HepG2 (cell line): ENCODE measurements at regions not wholly inside any gene's neighbourhood (a gene's known extent, or its start where the extent isn't known, plus 50 kb on each side); places are given as distances from the start of the nearest gene placed in this dataset.

Source experiments
- ATAC-seq: fragments of 200-7000 bp; cut with Tn5 transposase; 3 replicates; pipeline ENCODE4 v1.9.1; 2020; ENCODE audit warnings: mild to moderate bottlenecking, moderate library complexity
- BruUV-seq: library from RNA; stranded (reverse); fragments of 400-500 nt; replicated peaks from 2 replicates; lab custom pipeline; 2021; lab: Mats Ljungman, UMichigan
- CTCF ChIA-PET: fragments of 300-600 bp; formaldehyde crosslinking; extraction: SDS; loops from one replicate; lab custom pipeline; 2021; ENCODE audit warnings: low total read pairs, inconsistent platforms, low intra/inter-chr PET ratio; lab: Yijun Ruan, JAX
- POLR2A ChIA-PET: fragments of 350-600 bp; sonication (Branson Sonifier 250); formaldehyde crosslinking; loops from one replicate; lab custom pipeline; 2020; ENCODE audit warnings: antibody characterized with exemption, inconsistent platforms; lab: Yijun Ruan, JAX
- DNase-seq: peaks from one replicate; pipeline ENCODE4 v3.0.0-alpha.2; 2015; ENCODE audit warnings: low spot score
- FAIRE-seq: peaks from 3 replicates; lab custom pipeline; 2011; peaks lifted over from hg19 to GRCh38; lab: Jason Lieb, UNC
- H2AFZ ChIP-seq: one replicate; pipeline ENCODE4 v1.6.1; 2011; ENCODE audit warnings: low read length, inconsistent platforms
- H3K27ac ChIP-seq: fragments of 300-600 bp; 3 replicates; pipeline ENCODE4 v1.8.0; 2011; ENCODE audit warnings: mixed run types, mild to moderate bottlenecking, mixed read lengths, low read length, inconsistent platforms; ENCODE audit not compliant: insufficient read depth; ENCODE audit errors: extremely low read length
- H3K27me3 ChIP-seq, 2 experiments: fragments of 200-600 bp in 1 of 2; 2 replicates in 1 of 2; 3 replicates in 1 of 2; pipeline versions ENCODE4 v1.6.0 to v1.8.0; 2011; ENCODE audit warnings: low read length in 2 of 2, mild to moderate bottlenecking in 2 of 2, moderate library complexity in 2 of 2, inconsistent platforms in 1 of 2; ENCODE audit not compliant: insufficient read depth in 2 of 2, control insufficient read depth in 1 of 2
- H3K36me3 ChIP-seq, 2 experiments: fragments of 200-600 bp in 1 of 2; replicated peaks in 1 of 2; 2 replicates in 1 of 2; 3 replicates in 1 of 2; pipeline versions ENCODE4 v1.5.1 to v1.8.0; 2011; ENCODE audit warnings: low read length in 2 of 2, inconsistent platforms in 1 of 2; ENCODE audit not compliant: insufficient read depth in 2 of 2, control insufficient read depth in 1 of 2
- H3K4me1 ChIP-seq: 2 replicates; pipeline ENCODE4 v1.5.1; 2012; ENCODE audit warnings: low read length, inconsistent platforms; ENCODE audit not compliant: insufficient read depth
- H3K4me2 ChIP-seq: 2 replicates; pipeline ENCODE4 v1.6.0; 2011; ENCODE audit warnings: low read depth, low read length, inconsistent platforms
- H3K4me3 ChIP-seq, 3 experiments: fragments of 200-600 bp in 1 of 3; sonication (generic), shearing (Covaris generic) in 1 of 3; replicated peaks in 1 of 3; 2 replicates each; pipeline ENCODE4 v1.5.1; 2011 to 2016; ENCODE audit warnings: low read length in 3 of 3, inconsistent platforms in 2 of 3, low read depth in 2 of 3, mild to moderate bottlenecking in 2 of 3, control low read depth in 1 of 3, mixed read lengths in 1 of 3; ENCODE audit not compliant: insufficient read depth in 1 of 3
- H3K79me2 ChIP-seq: one replicate; pipeline ENCODE4 v1.6.1; 2011; ENCODE audit warnings: low read length, inconsistent platforms; ENCODE audit not compliant: insufficient read depth
- H3K9ac ChIP-seq: 2 replicates; pipeline ENCODE4 v1.6.0; 2011; ENCODE audit warnings: mild to moderate bottlenecking, low read depth, low read length, inconsistent platforms; ENCODE audit not compliant: insufficient read depth
- H3K9me3 ChIP-seq: 2 replicates; pipeline ENCODE4 v1.5.1; 2012; ENCODE audit warnings: mild to moderate bottlenecking, low read length
- H4K20me1 ChIP-seq: 2 replicates; pipeline ENCODE4 v1.6.0; 2011; ENCODE audit warnings: inconsistent platforms, mild to moderate bottlenecking, low read length, moderate library complexity; ENCODE audit not compliant: insufficient read depth
- MAFF ChIP-seq: IDR thresholded peaks from 2 replicates; pipeline ENCODE4 v1.6.1; 2011; ENCODE audit warnings: low read depth, low read length, improper control_type of control experiment
- MAFK ChIP-seq, 2 experiments: IDR thresholded peaks in 1 of 2; conservative IDR thresholded peaks in 1 of 2; 2 replicates each; pipeline ENCODE4 v1.6.1; 2011; ENCODE audit warnings: improper control_type of control experiment in 2 of 2, low read length in 2 of 2
- MEIS1 ChIP-seq: sonication (generic); formaldehyde crosslinking; IDR thresholded peaks from 2 replicates; pipeline ENCODE4 v1.9.0; 2021; ENCODE audit warnings: mild to moderate bottlenecking, missing genetic modification reagents, moderate library complexity, borderline replicate concordance
- TOE1 ChIP-seq: sonication (generic); formaldehyde crosslinking; IDR thresholded peaks from 2 replicates; pipeline ENCODE4 v1.4.0; 2020; ENCODE audit warnings: mild to moderate bottlenecking, missing genetic modification reagents
- ZNF766 ChIP-seq: sonication (generic); formaldehyde crosslinking; IDR thresholded peaks from 2 replicates; pipeline ENCODE4 v1.5.0; 2020; ENCODE audit warnings: missing genetic modification reagents, borderline replicate concordance
- WGBS: methylation state at CpG from one replicate; pipeline ENCODE4 v1.1.6; 2017; ENCODE audit warnings: low lambda C conversion rate; 5-methylcytosine and 5-hydroxymethylcytosine counted together
- in situ Hi-C: cut with HindIII; loops from 2 replicates; pipeline ENCODE4 v1.10.0; 2017; ENCODE audit warnings: low pct_unique_long_range_greater_than_20kb; ENCODE audit not compliant: extremely low pct_ligation_motif_present
- intact Hi-C: fragments of 100-400 bp; cut with micrococcal nuclease; formaldehyde crosslinking; loops from one replicate; pipeline ENCODE4 v1.10.0; 2022; ENCODE audit not compliant: unreplicated experiment
- TF ChIP-seq, protein P1 (sequence below): sonication (generic); formaldehyde crosslinking; IDR thresholded peaks from 2 replicates; pipeline ENCODE4; 2020; ENCODE audit warnings: missing genetic modification reagents, mild to moderate bottlenecking, borderline replicate concordance
- TF ChIP-seq, protein P2 (sequence below): sonication (generic); formaldehyde crosslinking; IDR thresholded peaks from 2 replicates; pipeline ENCODE4 v1.9.0; 2021; ENCODE audit warnings: mild to moderate bottlenecking, missing genetic modification reagents

DNA sequence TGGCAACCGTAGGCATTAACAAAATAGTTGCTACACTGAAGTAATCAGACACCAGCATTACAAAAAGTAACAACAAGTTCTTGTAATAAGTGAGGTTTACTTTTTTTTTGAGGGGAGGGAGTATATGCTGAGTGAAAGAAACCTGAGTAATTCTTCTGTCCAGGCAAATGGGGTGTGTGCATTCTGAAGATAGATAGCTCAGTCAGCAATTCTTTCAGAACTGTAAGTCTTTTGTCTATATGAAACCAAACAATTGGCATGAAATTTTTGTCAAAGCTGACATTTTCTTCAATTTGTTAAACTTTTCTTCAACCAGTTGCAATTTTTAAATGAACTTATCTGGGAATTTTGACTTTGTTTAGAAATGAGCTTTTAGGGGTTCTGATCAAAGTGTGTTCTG, 208.1 kb upstream of the THSD7B start:
- Histone ChIP-seq H3K79me2 (no peaks in the 10 kb centered on the region), H3K4me2 (no peak overlapping the region), H3K27me3 (no peaks in the 10 kb centered on the region), H4K20me1 (no peaks in the 10 kb centered on the region), H3K4me3 (no peak overlapping the region), H3K27ac (no peak overlapping the region), H2AFZ (no peak overlapping the region), H3K9ac (no peak overlapping the region), H3K4me1 (no peaks in the 10 kb centered on the region), H3K9me3 (no peaks in the 10 kb centered on the region), H3K36me3 (no peaks in the 10 kb centered on the region)
- BruUV-seq, result no TSS peak
- TF ChIP-seq TOE1 (CRISPR knock-in tag), result no peak
- TF ChIP-seq MAFK (conservative IDR thresholded peaks at IDR 0.05 in 1 of 2, IDR thresholded peaks at IDR 0.05 in 1 of 2; ENCODE audit: low read length in 2 of 2), result peak; percentile 60 to 82
- no peak for TF ChIP-seq ZNF766 (CRISPR knock-in tag)
- peak; percentile 78 for TF ChIP-seq MAFF
- 3% methylated on average over 1 of the region's 1 CpG for WGBS
- ChIA-PET CTCF (no interaction called here), POLR2A (no interaction called here)
- FAIRE-seq (no peak), ATAC-seq (no peak), DNase-seq (no peak)
- in situ Hi-C loops (no loop called here), intact Hi-C loops (no loop called here)

DNA sequence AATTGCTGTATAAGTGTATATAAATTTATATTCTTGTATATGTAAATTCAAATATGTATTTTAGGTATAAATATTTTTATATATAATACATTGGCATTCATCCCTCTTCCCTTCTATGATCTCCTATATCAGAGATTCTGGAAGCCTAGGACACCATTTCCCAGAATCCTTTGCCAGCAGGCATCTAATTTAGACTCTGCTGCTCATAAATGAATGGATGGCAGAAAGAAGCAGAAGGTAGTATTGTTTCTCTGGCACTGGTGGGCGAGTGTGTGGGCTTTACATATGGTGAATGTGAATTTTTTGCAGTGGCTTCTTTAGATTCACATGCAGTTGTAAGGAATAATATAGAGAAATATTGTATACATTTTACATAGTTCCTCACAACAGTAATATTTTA, 215.2 kb upstream of the THSD7B start:
- Histone ChIP-seq H3K27me3 (no peaks in the 10 kb centered on the region), H4K20me1 (no peaks in the 10 kb centered on the region), H3K9ac (no peak overlapping the region), H3K9me3 (no peaks in the 10 kb centered on the region), H3K27ac (no peak overlapping the region), H3K79me2 (no peaks in the 10 kb centered on the region), H3K36me3 (no peaks in the 10 kb centered on the region), H3K4me3 (no peak overlapping the region), H3K4me2 (no peak overlapping the region), H3K4me1 (no peaks in the 10 kb centered on the region), H2AFZ (no peak overlapping the region)
- POLR2A ChIA-PET, result no interaction called here
- intact Hi-C loops (no loop called here), in situ Hi-C loops (no loop called here)
- WGBS, result 2% methylated on average over 1 of the region's 1 CpG
- FAIRE-seq (no peak), ATAC-seq (no peak), DNase-seq (no peak)
- CTCF ChIA-PET, result no interaction called here
- no TSS peak for BruUV-seq
- TF ChIP-seq, protein P1, sequence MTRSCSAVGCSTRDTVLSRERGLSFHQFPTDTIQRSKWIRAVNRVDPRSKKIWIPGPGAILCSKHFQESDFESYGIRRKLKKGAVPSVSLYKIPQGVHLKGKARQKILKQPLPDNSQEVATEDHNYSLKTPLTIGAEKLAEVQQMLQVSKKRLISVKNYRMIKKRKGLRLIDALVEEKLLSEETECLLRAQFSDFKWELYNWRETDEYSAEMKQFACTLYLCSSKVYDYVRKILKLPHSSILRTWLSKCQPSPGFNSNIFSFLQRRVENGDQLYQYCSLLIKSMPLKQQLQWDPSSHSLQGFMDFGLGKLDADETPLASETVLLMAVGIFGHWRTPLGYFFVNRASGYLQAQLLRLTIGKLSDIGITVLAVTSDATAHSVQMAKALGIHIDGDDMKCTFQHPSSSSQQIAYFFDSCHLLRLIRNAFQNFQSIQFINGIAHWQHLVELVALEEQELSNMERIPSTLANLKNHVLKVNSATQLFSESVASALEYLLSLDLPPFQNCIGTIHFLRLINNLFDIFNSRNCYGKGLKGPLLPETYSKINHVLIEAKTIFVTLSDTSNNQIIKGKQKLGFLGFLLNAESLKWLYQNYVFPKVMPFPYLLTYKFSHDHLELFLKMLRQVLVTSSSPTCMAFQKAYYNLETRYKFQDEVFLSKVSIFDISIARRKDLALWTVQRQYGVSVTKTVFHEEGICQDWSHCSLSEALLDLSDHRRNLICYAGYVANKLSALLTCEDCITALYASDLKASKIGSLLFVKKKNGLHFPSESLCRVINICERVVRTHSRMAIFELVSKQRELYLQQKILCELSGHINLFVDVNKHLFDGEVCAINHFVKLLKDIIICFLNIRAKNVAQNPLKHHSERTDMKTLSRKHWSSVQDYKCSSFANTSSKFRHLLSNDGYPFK (CRISPR knock-in tag), result no peak
- TF ChIP-seq, protein P2, sequence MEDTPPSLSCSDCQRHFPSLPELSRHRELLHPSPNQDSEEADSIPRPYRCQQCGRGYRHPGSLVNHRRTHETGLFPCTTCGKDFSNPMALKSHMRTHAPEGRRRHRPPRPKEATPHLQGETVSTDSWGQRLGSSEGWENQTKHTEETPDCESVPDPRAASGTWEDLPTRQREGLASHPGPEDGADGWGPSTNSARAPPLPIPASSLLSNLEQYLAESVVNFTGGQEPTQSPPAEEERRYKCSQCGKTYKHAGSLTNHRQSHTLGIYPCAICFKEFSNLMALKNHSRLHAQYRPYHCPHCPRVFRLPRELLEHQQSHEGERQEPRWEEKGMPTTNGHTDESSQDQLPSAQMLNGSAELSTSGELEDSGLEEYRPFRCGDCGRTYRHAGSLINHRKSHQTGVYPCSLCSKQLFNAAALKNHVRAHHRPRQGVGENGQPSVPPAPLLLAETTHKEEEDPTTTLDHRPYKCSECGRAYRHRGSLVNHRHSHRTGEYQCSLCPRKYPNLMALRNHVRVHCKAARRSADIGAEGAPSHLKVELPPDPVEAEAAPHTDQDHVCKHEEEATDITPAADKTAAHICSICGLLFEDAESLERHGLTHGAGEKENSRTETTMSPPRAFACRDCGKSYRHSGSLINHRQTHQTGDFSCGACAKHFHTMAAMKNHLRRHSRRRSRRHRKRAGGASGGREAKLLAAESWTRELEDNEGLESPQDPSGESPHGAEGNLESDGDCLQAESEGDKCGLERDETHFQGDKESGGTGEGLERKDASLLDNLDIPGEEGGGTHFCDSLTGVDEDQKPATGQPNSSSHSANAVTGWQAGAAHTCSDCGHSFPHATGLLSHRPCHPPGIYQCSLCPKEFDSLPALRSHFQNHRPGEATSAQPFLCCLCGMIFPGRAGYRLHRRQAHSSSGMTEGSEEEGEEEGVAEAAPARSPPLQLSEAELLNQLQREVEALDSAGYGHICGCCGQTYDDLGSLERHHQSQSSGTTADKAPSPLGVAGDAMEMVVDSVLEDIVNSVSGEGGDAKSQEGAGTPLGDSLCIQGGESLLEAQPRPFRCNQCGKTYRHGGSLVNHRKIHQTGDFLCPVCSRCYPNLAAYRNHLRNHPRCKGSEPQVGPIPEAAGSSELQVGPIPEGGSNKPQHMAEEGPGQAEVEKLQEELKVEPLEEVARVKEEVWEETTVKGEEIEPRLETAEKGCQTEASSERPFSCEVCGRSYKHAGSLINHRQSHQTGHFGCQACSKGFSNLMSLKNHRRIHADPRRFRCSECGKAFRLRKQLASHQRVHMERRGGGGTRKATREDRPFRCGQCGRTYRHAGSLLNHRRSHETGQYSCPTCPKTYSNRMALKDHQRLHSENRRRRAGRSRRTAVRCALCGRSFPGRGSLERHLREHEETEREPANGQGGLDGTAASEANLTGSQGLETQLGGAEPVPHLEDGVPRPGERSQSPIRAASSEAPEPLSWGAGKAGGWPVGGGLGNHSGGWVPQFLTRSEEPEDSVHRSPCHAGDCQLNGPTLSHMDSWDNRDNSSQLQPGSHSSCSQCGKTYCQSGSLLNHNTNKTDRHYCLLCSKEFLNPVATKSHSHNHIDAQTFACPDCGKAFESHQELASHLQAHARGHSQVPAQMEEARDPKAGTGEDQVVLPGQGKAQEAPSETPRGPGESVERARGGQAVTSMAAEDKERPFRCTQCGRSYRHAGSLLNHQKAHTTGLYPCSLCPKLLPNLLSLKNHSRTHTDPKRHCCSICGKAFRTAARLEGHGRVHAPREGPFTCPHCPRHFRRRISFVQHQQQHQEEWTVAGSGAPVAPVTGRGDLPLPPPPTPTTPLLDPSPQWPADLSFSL, result no peak
- TF ChIP-seq MEIS1, result no peak
